A549 (cell line): ENCODE measurements at regions not wholly inside any gene's neighbourhood (a gene's known extent, or its start where the extent isn't known, plus 50 kb on each side); places are given as distances from the start of the nearest gene placed in this dataset.

Source experiments
- ATOH8 ChIP-seq: fragments of 250-450 bp; sonication (Bioruptor Pico); IDR thresholded peaks from 2 replicates; pipeline ENCODE4 v1.5.0; 2020; ENCODE audit warnings: low read depth, mild to moderate bottlenecking, moderate library complexity
- BCL3 ChIP-seq: fragments of >200 bp; sonication (Bioruptor Twin); formaldehyde crosslinking; IDR thresholded peaks from 3 replicates; pipeline ENCODE4 v1.6.1; 2016
- CBX2 ChIP-seq: fragments of 200-600 bp; sonication (generic); IDR thresholded peaks from 2 replicates; pipeline ENCODE4 v1.6.1; 2016; ENCODE audit warnings: low read depth, mild to moderate bottlenecking, borderline replicate concordance
- CTCF ChIP-seq: fragments of >200 bp; sonication (Bioruptor Twin); formaldehyde crosslinking; IDR thresholded peaks from 3 replicates; pipeline ENCODE4 v1.5.1; 2016
- ESRRA ChIP-seq: fragments of 150-350 bp; IDR thresholded peaks from 2 replicates; pipeline ENCODE4 v1.6.1; 2014; ENCODE audit warnings: mild to moderate bottlenecking, low read length, borderline replicate concordance
- FOSL2 ChIP-seq, 2 experiments: fragments of 450-650 bp in 1 of 2; fragments of >200 bp in 1 of 2; sonication (Bioruptor Twin) in 1 of 2; formaldehyde crosslinking; IDR thresholded peaks; 2 replicates each; pipeline versions ENCODE4 v1.5.0 to v1.6.1; 2016 to 2020; ENCODE audit warnings: mild to moderate bottlenecking in 1 of 2, moderate library complexity in 1 of 2
- GATA3 ChIP-seq: IDR thresholded peaks from 2 replicates; pipeline ENCODE4 v1.6.1; 2012; ENCODE audit warnings: borderline replicate concordance
- JUNB ChIP-seq: fragments of >200 bp; sonication (Bioruptor Twin); formaldehyde crosslinking; IDR thresholded peaks from 2 replicates; pipeline ENCODE4 v1.6.1; 2016
- MAX ChIP-seq: IDR thresholded peaks from 2 replicates; pipeline ENCODE4 v1.6.1; 2012
- MYC ChIP-seq: IDR thresholded peaks from 2 replicates; pipeline ENCODE4 v1.6.1; 2012; ENCODE audit warnings: mild to moderate bottlenecking, inconsistent platforms, low read length, improper control_type of control experiment, borderline replicate concordance
- POLR2A ChIP-seq: IDR thresholded peaks from 2 replicates; pipeline ENCODE4 v1.6.1; 2012; ENCODE audit warnings: mild to moderate bottlenecking, low read length
- REST ChIP-seq: fragments of 200-600 bp; sonication (generic); IDR thresholded peaks from 2 replicates; pipeline ENCODE4 v1.6.1; 2016; ENCODE audit warnings: antibody characterized with exemption, mild to moderate bottlenecking, moderate library complexity
- SREBF2 ChIP-seq: fragments of 450-650 bp; IDR thresholded peaks from 2 replicates; pipeline ENCODE4 v1.6.1; 2014; ENCODE audit warnings: mild to moderate bottlenecking, moderate library complexity
- TP53 ChIP-seq: fragments of 250-450 bp; sonication (Bioruptor Pico); IDR thresholded peaks from 2 replicates; pipeline ENCODE4 v1.5.0; 2021; ENCODE audit warnings: mild to moderate bottlenecking, moderate library complexity

GRCh38 chr7:24073651-24074420 lies 210.2 kb upstream of the NPY start:
- TF ChIP-seq MYC = no peak
- TF ChIP-seq CTCF = no peak
- no peak for TF ChIP-seq ATOH8 (CRISPR knock-in tag)
- no peak for TF ChIP-seq POLR2A
- no peak for TF ChIP-seq JUNB
- TF ChIP-seq REST = no peak
- TF ChIP-seq SREBF2 = no peak
- no peak for TF ChIP-seq MAX
- no peak for TF ChIP-seq CBX2
- no peak for TF ChIP-seq TP53
- no peak for TF ChIP-seq ESRRA
- no peak for TF ChIP-seq BCL3
- no peak for TF ChIP-seq GATA3
- TF ChIP-seq FOSL2 (IDR thresholded peaks at IDR 0.05) = no peak
- no peak for TF ChIP-seq FOSL2 (CRISPR knock-in tag; IDR thresholded peaks at IDR 0.05)
